Breast epithelium (tissue), 3 donors: ENCODE measurements at regions not wholly inside any gene's neighbourhood (a gene's known extent, or its start where the extent isn't known, plus 50 kb on each side); places are given as distances from the start of the nearest gene placed in this dataset.

Experiments used
- CTCF ChIP-seq, 3 donors: fragments of 450-650 bp; IDR thresholded peaks; one replicate each; pipeline ENCODE4 v1.5.1; 2016 to 2017; ENCODE audit warnings: antibody characterized with exemption in 3 of 3, mild to moderate bottlenecking in 3 of 3, moderate library complexity in 3 of 3
- POLR2A ChIP-seq: fragments of 450-650 bp; IDR thresholded peaks from one replicate; pipeline ENCODE4 v1.6.1; 2016; ENCODE audit warnings: antibody characterized with exemption, mild to moderate bottlenecking, moderate library complexity

DNA sequence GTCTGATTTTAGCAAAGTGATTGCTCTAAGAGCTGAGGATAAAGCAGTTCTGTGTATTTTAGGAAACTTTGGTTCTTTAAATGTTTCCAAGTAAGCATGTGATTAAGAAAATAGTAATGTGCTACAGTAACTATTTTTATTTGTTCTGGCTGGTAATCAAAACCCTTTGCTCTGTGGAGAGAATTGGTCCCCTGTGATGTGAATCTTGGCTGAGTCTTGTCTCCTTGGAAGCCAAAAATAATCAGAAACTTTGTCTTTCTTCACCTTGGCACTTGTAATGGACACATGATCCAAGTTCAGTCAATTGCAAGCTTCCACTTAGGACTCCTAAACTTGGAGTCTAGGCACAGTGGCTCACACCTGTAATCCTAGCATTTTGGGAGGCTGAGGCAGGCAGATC, 422.7 kb upstream of the CDH20 start:
- TF ChIP-seq CTCF (IDR thresholded peaks at IDR 0.05) (no peak), POLR2A (no peak)
